Vagina (tissue), 2 donors: ENCODE measurements at regions not wholly inside any gene's neighbourhood (a gene's known extent, or its start where the extent isn't known, plus 50 kb on each side); places are given as distances from the start of the nearest gene placed in this dataset.

Experiments
- POLR2A ChIP-seq, 2 donors: fragments of 450-650 bp; IDR thresholded peaks; one replicate each; pipeline ENCODE4 v1.6.1; 2017; ENCODE audit warnings: antibody characterized with exemption in 2 of 2, mild to moderate bottlenecking in 2 of 2, moderate library complexity in 2 of 2
- TF ChIP-seq, protein P1 (sequence below), 3 experiments: fragments of 450-650 bp in 2 of 3; fragments of 200-600 bp in 1 of 3; sonication (generic) in 1 of 3; IDR thresholded peaks; one replicate each; pipeline ENCODE4 v1.5.1; 2017 to 2019; ENCODE audit warnings: antibody characterized with exemption in 3 of 3, mild to moderate bottlenecking in 2 of 3, moderate library complexity in 2 of 3

DNA sequence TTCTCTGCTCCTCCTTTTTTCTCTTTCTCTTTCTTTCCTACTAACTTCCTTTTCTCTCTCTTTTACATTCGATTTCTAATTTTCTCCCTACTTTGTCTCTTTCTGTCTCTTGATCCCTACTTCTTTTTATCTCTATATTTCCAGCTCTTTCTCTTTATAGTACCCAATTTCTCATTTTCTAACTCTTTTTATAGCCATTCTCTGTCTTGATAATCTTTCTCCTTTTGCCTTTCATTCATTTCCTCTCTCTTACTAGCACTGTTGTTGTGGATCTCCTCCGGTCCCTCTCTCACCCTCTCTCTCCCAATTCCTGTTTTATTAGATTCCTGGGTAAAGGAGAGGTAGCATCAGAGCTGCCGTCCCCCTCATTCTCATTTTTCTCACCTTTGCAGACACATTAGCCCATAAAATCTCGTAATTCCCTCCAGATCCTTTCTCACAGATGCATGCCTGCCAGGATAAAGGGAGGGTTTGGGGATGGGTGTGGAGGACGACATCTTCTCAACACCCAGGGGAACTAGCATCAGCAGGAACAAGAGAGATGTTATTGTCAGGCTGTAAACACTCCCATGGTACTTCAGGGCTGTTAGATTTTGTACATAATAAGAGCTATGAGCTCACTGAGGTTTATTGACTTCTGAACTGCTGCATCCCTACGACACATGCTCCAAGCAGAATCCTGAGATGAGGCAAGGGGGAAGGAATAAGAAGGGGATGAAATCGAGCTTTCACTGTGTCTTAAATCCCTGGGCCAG lies 159.0 kb upstream of the GALNT2 start:
- TF ChIP-seq, protein P1, sequence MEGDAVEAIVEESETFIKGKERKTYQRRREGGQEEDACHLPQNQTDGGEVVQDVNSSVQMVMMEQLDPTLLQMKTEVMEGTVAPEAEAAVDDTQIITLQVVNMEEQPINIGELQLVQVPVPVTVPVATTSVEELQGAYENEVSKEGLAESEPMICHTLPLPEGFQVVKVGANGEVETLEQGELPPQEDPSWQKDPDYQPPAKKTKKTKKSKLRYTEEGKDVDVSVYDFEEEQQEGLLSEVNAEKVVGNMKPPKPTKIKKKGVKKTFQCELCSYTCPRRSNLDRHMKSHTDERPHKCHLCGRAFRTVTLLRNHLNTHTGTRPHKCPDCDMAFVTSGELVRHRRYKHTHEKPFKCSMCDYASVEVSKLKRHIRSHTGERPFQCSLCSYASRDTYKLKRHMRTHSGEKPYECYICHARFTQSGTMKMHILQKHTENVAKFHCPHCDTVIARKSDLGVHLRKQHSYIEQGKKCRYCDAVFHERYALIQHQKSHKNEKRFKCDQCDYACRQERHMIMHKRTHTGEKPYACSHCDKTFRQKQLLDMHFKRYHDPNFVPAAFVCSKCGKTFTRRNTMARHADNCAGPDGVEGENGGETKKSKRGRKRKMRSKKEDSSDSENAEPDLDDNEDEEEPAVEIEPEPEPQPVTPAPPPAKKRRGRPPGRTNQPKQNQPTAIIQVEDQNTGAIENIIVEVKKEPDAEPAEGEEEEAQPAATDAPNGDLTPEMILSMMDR (IDR thresholded peaks at IDR 0.05) = no peak
- TF ChIP-seq POLR2A (IDR thresholded peaks at IDR 0.05) = no peak
